Adipocyte (in vitro differentiated cells): ENCODE measurements at regions not wholly inside any gene's neighbourhood (a gene's known extent, or its start where the extent isn't known, plus 50 kb on each side); places are given as distances from the start of the nearest gene placed in this dataset.

Experiments used
- DNase-seq: peaks from one replicate; pipeline ENCODE4 v3.0.0-alpha.2; 2015; ENCODE audit warnings: low read depth
- H3K27me3 ChIP-seq: replicated peaks from 2 replicates; pipeline ENCODE4 v1.7.0; 2013; ENCODE audit warnings: mild to moderate bottlenecking, low read length, moderate library complexity; ENCODE audit not compliant: control insufficient read depth, insufficient read depth
- H3K36me3 ChIP-seq: 2 replicates; pipeline ENCODE4 v1.7.0; 2013; ENCODE audit warnings: low read length, mild to moderate bottlenecking, moderate library complexity; ENCODE audit not compliant: control insufficient read depth, insufficient read depth, severe bottlenecking
- H3K4me1 ChIP-seq: 2 replicates; pipeline ENCODE4 v1.7.0; 2013; ENCODE audit warnings: mild to moderate bottlenecking, low read length, moderate library complexity; ENCODE audit not compliant: control insufficient read depth, insufficient read depth
- H3K4me3 ChIP-seq: 2 replicates; pipeline ENCODE4 v1.7.0; 2013; ENCODE audit warnings: mild to moderate bottlenecking, low read length, moderate library complexity
- H3K9ac ChIP-seq: 2 replicates; pipeline ENCODE4 v1.7.0; 2013; ENCODE audit warnings: mild to moderate bottlenecking, low read length, moderate library complexity
- H3K9me3 ChIP-seq: 2 replicates; pipeline ENCODE4 v1.7.0; 2013; ENCODE audit warnings: mild to moderate bottlenecking, low read length, moderate library complexity; ENCODE audit not compliant: control insufficient read depth

DNA sequence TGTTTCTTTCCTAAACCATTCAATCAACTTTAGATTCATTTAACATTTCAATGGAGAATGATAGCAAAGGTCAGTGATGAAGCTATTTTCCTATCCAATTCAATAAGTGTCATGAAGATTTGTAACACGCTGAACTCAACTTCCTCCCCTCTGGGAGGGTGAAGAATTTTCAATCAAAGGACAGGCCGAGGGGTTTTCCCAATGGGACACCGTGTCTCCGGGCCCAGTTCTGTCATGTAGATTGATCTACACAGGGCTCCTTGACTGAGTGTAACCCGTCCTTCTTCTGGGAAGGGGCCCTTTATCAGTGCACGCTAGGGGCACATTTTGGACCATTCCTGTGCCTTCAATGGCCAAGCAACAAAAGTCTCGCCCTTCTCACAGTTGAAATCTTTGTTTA lies 90.1 kb downstream of the KCNE4 start:
- Histone ChIP-seq H3K4me3 (no peak overlapping the region), H3K4me1 (no peaks in the 10 kb centered on the region), H3K27me3 (no peaks in the 10 kb centered on the region), H3K9me3 (no peaks in the 10 kb centered on the region), H3K36me3 (no peaks in the 10 kb centered on the region), H3K9ac (no peak overlapping the region)
- no peak for DNase-seq

DNA sequence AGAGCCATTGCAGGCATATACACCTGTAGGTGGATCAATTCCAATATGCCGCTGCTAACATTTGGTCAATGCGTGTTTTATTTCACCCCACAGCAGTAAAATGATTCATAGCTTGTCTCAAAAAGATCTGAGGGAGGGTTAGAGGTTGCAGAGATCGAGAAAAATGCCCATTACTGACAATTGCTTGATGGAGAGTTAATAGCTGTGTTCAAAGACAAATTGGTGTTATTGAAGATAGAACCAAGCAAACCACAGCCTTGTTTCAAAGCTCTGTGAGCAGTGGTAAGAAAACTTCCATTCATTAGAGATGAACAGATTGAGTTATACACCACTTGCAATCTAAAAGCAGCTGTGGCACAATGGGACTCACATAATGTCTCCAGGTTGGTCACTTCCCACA lies 95.4 kb downstream of the KCNE4 start:
- peaks cover 5% of the 10 kb centered on the region for H3K9me3 ChIP-seq

DNA sequence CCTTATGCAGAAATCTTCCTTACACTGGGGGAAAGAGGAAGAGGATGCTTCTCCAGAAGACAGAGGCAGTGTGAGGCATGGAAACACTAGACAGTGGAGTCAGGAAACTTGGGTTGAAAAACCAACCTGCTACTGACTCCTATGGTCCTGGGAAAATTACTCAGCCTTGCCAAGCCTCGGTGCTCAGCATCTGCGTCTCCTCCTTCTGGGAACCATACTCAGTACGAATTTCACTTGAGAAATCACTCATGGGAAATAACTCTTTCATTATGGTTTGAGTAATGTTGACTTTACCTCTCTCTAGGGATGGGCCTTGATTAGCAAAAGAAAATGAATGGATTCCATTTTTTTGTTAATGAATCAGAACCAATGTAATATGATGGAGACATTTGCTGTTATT lies 96.5 kb downstream of the KCNE4 start:
- Histone ChIP-seq H3K4me3 (no peak overlapping the region), H3K27me3 (peaks cover 2% of the 10 kb centered on the region), H3K9ac (no peak overlapping the region), H3K36me3 (no peaks in the 10 kb centered on the region), H3K4me1 (no peaks in the 10 kb centered on the region), H3K9me3 (peaks cover 5% of the 10 kb centered on the region)
- DNase-seq, result no peak

More for the DNA sequence above, 95.4 kb downstream of the KCNE4 start:
- Histone ChIP-seq H3K4me3 (no peak overlapping the region), H3K4me1 (no peaks in the 10 kb centered on the region), H3K36me3 (no peaks in the 10 kb centered on the region), H3K27me3 (peaks cover 2% of the 10 kb centered on the region), H3K9ac (no peak overlapping the region)
- no peak for DNase-seq

DNA sequence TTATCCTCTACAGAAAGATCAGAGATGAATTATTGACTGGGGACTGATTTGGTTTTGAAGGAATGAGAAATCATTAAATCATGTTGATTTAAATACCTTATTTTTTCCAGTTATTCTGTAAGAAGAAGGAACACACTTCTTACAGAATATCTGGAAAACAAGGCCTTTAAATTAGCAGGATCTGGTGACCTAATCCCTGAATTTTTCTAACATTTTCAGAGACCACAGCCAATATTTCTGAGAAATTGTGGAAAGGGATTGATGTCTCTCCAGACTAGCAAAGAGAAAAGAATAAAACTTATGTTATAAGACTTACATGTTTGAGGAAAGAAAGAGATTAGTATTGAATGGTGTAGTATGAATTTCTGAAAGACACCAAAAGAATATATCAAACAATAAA lies 104.0 kb downstream of the KCNE4 start:
- Histone ChIP-seq H3K4me3 (no peak overlapping the region), H3K4me1 (no peaks in the 10 kb centered on the region), H3K36me3 (no peaks in the 10 kb centered on the region), H3K9ac (no peak overlapping the region), H3K9me3 (no peaks in the 10 kb centered on the region), H3K27me3 (peaks cover 6% of the 10 kb centered on the region)
- no peak for DNase-seq

DNA sequence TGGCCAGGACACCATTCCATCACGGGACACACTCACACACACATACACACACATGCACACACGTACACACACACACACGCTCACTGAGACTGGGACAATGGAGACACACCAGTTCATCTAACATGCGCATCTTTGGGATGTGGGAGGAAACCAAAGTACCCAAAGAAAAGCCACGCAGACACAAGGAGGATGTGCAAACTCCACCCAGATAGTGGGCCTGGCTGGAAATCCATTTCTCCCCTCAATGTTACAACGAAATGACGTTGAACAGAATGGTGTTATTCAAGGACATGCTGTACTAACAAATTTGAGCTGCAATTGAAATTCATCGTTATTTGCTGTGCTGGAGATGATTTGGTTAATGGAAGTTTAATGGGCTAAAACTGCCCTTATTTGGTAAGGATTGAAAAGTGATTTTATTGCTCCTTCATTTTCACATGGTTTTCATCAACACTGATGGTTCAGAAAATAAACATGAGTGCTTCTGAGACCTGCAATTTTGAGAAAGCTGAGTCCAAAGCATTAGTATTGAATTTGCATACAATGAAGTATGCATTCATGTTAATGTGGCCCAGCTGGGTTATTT lies 110.0 kb downstream of the KCNE4 start:
- H3K9me3 ChIP-seq, result no peaks in the 10 kb centered on the region
- H3K9ac ChIP-seq, result no peak overlapping the region
- no peaks in the 10 kb centered on the region for H3K4me1 ChIP-seq
- DNase-seq, result no peak
- no peak overlapping the region for H3K4me3 ChIP-seq
- peaks cover 3% of the 10 kb centered on the region for H3K27me3 ChIP-seq
- no peaks in the 10 kb centered on the region for H3K36me3 ChIP-seq

DNA sequence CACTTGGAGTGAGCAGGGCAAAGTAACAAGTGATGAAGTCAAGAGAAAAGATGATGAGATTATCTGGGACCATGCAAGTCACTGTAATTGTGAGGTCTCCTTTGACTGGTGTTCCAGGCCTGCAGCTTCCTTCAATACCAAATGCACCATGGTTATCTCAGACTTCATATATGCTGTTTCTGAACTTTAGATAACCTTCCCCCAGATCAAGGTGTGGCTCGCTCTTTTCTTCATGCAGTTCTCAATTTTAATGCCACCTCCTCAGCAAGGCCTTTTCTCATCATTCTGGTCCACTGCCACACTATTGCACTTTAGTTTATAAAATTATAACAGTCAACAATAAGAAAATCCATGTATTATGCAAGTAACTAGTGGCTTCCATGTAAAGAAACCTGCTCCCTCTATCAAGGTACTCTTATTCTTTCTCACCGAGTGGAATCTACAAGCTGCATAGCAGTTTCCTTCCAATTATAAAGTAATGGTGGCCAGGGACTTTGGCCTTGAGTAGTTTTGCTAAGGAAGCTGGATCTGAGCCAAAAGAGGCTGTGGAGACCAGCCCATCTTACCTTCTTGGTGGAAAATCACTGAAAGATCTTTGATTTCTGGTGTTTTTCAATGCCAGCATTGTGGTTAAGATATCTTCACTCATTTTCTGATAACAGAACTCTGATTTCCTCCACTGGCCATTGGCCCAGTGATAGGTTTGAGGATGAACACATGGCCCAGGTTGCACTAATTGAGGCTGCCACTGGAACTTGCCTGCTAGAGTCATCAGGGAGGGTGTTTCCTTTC lies 113.6 kb downstream of the KCNE4 start:
- Histone ChIP-seq H3K36me3 (no peaks in the 10 kb centered on the region), H3K9me3 (no peaks in the 10 kb centered on the region), H3K27me3 (no peaks in the 10 kb centered on the region), H3K4me1 (no peaks in the 10 kb centered on the region), H3K4me3 (no peak overlapping the region), H3K9ac (no peak overlapping the region)
- DNase-seq, result no peak

DNA sequence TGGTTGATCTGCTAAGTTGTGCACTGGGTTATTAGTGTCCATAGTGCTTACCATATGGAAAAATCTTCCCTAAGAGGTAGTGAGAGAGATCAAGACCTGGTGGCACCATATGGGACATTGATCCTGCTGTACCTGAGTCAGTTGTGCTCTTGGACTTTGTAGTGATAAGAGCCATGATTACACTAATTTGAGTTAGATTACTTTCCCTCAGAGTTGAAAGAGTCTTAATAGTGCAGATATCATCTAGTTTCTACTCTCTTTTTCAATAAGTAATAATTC lies 114.2 kb downstream of the KCNE4 start:
- H3K27me3 ChIP-seq, result no peaks in the 10 kb centered on the region
- H3K36me3 ChIP-seq, result no peaks in the 10 kb centered on the region
- no peak overlapping the region for H3K9ac ChIP-seq

DNA sequence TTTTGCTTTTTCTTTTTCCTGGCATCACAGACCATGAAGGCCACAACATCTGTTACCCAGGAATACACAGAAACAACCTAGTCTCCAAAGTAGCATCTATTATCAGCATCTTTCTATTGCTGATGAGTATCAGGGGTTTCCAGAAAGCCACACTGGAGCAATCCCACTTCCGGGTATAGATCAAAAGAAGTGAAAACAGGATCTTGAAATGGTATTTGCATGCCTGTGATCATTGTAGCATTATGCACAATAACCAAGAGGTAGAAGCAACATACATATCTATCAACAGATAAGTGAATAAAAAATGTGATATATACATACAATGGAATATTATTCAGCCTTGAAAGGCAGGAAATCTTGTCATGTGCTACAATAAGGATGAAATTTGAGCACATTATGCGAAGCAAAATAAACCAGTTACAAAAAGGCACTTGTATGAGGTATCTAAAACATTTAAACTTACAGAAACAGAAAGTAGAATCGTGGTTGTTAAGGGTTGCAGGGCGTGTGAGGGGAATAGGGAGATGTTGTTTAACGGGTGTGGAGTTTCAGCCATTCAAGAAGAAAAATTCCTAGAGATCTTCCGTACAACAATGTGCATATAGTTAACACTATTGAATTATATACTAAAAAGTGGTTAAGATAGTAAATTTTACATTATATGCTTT lies 115.1 kb downstream of the KCNE4 start:
- H3K27me3 ChIP-seq, result no peaks in the 10 kb centered on the region
- no peak overlapping the region for H3K9ac ChIP-seq
- H3K36me3 ChIP-seq, result no peaks in the 10 kb centered on the region
- H3K9me3 ChIP-seq, result no peaks in the 10 kb centered on the region
- no peak overlapping the region for H3K4me3 ChIP-seq
- DNase-seq, result no peak
- H3K4me1 ChIP-seq, result no peaks in the 10 kb centered on the region

More for the DNA sequence above, 114.2 kb downstream of the KCNE4 start:
- no peak for DNase-seq
- Histone ChIP-seq H3K4me3 (no peak overlapping the region), H3K4me1 (no peaks in the 10 kb centered on the region), H3K9me3 (no peaks in the 10 kb centered on the region)

DNA sequence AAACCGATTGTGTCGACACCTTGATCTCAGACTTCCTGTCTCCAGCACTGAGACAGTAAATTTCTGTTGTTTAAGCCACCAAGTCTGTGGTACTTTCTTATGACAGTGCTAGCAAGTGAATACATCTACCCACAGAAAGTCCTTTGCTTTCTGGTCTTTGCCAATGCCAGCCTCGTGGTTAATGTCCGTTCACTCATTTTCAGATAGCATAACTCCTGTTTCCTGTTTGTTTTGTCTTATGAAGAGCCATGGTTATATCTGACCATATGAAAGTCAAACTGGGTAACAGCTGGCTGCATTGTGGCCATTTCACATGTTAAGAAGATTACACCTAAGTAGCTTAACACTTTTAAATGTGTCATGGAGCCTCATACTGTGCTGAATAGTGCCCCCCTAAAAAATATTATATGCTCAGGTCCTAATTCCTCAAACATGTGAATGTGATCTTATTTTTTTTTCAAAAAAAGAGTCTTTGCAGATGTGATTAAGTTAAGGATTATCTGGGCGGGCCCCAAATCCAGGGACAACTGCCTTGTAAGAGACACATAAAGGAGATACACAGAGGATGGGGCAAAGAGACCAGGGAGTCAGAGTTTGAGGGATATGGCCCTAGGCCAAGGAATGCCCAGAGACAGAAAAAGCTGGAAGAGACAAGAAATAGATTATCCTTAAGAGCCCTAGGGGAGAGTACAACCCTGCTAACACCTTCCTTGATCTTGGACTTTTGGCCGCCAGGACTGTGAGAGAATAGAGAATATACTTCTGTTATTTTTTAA lies 118.0 kb downstream of the KCNE4 start:
- no peaks in the 10 kb centered on the region for H3K4me1 ChIP-seq
- H3K36me3 ChIP-seq, result no peaks in the 10 kb centered on the region
- no peaks in the 10 kb centered on the region for H3K9me3 ChIP-seq
- H3K27me3 ChIP-seq, result peaks cover 4% of the 10 kb centered on the region
- H3K4me3 ChIP-seq, result no peak overlapping the region
- no peak overlapping the region for H3K9ac ChIP-seq
- no peak for DNase-seq

DNA sequence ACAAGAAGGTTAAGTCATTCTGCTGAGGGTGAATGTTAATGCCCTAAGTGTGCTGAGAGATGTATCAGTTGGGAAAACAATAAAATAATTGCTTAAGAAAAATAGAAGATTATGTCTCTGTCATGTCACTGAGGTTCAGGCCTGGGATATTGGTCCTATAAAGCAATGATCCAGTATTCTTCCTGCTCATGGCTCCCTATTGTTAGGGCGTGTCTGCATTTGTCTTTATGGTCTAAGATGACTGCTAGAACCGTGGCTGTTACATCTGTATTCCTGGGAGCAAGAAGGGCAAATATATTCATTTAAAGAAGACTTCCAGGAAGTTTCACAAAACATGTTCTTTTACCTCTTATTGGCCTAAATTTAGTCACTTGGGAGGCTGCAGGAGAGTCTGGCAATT lies 125.0 kb downstream of the KCNE4 start:
- no peaks in the 10 kb centered on the region for H3K9me3 ChIP-seq
- H3K4me1 ChIP-seq, result no peaks in the 10 kb centered on the region
- DNase-seq, result no peak
- no peaks in the 10 kb centered on the region for H3K36me3 ChIP-seq
- peaks cover 4% of the 10 kb centered on the region for H3K27me3 ChIP-seq
- no peak overlapping the region for H3K4me3 ChIP-seq
- no peak overlapping the region for H3K9ac ChIP-seq

DNA sequence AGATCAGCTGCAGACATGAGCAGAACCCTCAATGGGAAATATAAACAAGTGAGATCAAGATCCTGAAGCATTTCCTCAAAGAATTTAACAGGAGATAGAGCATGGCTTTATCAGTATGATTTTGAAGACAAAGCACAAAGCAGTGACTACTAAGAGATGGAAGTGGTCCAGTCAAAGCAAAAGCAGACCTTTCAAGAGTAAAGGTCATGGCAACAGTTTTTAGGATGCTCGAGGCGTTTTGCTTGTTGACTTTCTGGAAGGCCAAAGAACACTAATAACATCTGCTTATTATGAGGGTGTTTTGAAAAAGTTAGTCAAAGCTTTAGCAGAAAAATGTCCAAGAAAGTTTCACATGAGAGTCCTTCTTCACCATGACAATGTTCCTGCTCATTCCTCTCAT lies 128.5 kb downstream of the KCNE4 start:
- DNase-seq, result peak; percentile 7
- Histone ChIP-seq H3K4me1 (no peaks in the 10 kb centered on the region), H3K9me3 (no peaks in the 10 kb centered on the region), H3K36me3 (no peaks in the 10 kb centered on the region), H3K4me3 (no peak overlapping the region), H3K9ac (no peak overlapping the region), H3K27me3 (no peaks in the 10 kb centered on the region)
